Calu3 (cell line): ENCODE measurements at regions not wholly inside any gene's neighbourhood (a gene's known extent, or its start where the extent isn't known, plus 50 kb on each side); places are given as distances from the start of the nearest gene placed in this dataset.

Experiments used
- BruUV-seq: library from RNA; stranded (reverse); fragments of 400-500 nt; replicated peaks from 2 replicates; lab custom pipeline; 2021; lab: Mats Ljungman, UMichigan
- CTCF ChIA-PET: fragments of 300-600 bp; sonication (Branson Sonifier 250); formaldehyde crosslinking; loops from one replicate; lab custom pipeline; 2022; ENCODE audit warnings: antibody characterized with exemption; lab: Charles Lee
- DNase-seq: peaks from one replicate; pipeline ENCODE4 v3.0.0; 2022
- H3K27ac Mint-ChIP-seq: one replicate; pipeline ENCODE4 v1.8.0; 2022; ENCODE audit warnings: mixed read lengths; ENCODE audit not compliant: unreplicated experiment
- H3K27me3 Mint-ChIP-seq: one replicate; pipeline ENCODE4 v1.8.0; 2022; ENCODE audit warnings: mixed read lengths; ENCODE audit not compliant: unreplicated experiment
- H3K36me3 Mint-ChIP-seq: one replicate; pipeline ENCODE4 v1.8.0; 2022; ENCODE audit warnings: mild to moderate bottlenecking, moderate library complexity, mixed read lengths; ENCODE audit not compliant: insufficient read depth, unreplicated experiment
- H3K4me1 Mint-ChIP-seq: one replicate; pipeline ENCODE4 v1.8.0; 2022; ENCODE audit warnings: mild to moderate bottlenecking, low read depth, mixed read lengths; ENCODE audit not compliant: unreplicated experiment
- H3K4me3 Mint-ChIP-seq: one replicate; pipeline ENCODE4 v1.8.0; 2022; ENCODE audit warnings: mild to moderate bottlenecking, low read depth, moderate library complexity, mixed read lengths; ENCODE audit not compliant: unreplicated experiment
- H3K9me3 Mint-ChIP-seq: one replicate; pipeline ENCODE4 v1.8.0; 2022; ENCODE audit warnings: low read depth, mixed read lengths; ENCODE audit not compliant: unreplicated experiment
- intact Hi-C: fragments of 100-400 bp; cut with micrococcal nuclease; formaldehyde crosslinking; loops from one replicate; pipeline ENCODE4 v1.10.0; 2022; ENCODE audit not compliant: unreplicated experiment
- TF ChIP-seq, protein P1 (sequence below): fragments of 200-600 bp; IDR thresholded peaks from one replicate; pipeline ENCODE4 v1.8.0; 2022; ENCODE audit warnings: antibody characterized with exemption; ENCODE audit not compliant: unreplicated experiment

GRCh38 chr2:137748533-137748932, 215.7 kb upstream of the HNMT start:
- Mint-ChIP-seq H3K9me3 (peaks cover 6% of the 10 kb centered on the region), H3K4me1 (no peaks in the 10 kb centered on the region), H3K36me3 (no peaks in the 10 kb centered on the region), H3K4me3 (no peak overlapping the region), H3K27me3 (no peaks in the 10 kb centered on the region), H3K27ac (no peak overlapping the region)
- TF ChIP-seq, protein P1, sequence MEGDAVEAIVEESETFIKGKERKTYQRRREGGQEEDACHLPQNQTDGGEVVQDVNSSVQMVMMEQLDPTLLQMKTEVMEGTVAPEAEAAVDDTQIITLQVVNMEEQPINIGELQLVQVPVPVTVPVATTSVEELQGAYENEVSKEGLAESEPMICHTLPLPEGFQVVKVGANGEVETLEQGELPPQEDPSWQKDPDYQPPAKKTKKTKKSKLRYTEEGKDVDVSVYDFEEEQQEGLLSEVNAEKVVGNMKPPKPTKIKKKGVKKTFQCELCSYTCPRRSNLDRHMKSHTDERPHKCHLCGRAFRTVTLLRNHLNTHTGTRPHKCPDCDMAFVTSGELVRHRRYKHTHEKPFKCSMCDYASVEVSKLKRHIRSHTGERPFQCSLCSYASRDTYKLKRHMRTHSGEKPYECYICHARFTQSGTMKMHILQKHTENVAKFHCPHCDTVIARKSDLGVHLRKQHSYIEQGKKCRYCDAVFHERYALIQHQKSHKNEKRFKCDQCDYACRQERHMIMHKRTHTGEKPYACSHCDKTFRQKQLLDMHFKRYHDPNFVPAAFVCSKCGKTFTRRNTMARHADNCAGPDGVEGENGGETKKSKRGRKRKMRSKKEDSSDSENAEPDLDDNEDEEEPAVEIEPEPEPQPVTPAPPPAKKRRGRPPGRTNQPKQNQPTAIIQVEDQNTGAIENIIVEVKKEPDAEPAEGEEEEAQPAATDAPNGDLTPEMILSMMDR: no peak
- intact Hi-C loops: no loop called here
- no TSS peak for BruUV-seq
- CTCF ChIA-PET: no interaction called here
- DNase-seq: no peak

- Mint-ChIP-seq H3K9me3 (peaks cover 3% of the 10 kb centered on the region), H3K4me1 (no peaks in the 10 kb centered on the region), H3K36me3 (no peaks in the 10 kb centered on the region), H3K27ac (no peak overlapping the region), H3K4me3 (no peak overlapping the region), H3K27me3 (no peaks in the 10 kb centered on the region)
- BruUV-seq: no TSS peak
- TF ChIP-seq, protein P1: no peak
- intact Hi-C loops: no loop called here
- DNase-seq: no peak
- CTCF ChIA-PET: interaction anchor here (1.1 kb wide), 1 partner anchor 9 kb away, joined by 3 read pairs; no protein-coding TSS in a partner anchor
Observed at GRCh38 chr2:137764646-137765045, 199.6 kb upstream of the HNMT start.

DNA sequence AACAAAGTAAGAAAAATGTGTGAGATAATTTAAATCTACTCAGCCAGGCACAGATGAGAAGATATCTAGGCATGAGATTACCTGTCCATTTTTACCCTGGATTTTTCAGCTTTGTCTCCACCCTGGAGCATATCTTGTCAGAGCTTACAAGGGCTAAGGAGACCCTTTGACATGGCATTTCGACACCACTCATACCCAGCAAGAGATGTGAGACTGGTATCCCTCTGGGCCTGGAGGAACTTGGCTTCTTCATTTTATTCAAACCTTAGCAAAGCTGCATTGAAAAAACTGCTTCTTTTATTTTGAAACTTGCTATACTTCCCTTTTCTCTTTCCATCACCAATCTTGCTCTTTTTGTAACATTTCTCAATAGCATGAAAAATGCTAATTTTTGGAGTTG, 194.9 kb upstream of the HNMT start:
- TF ChIP-seq, protein P1: no peak
- Mint-ChIP-seq H3K9me3 (peaks cover 3% of the 10 kb centered on the region), H3K4me1 (no peaks in the 10 kb centered on the region), H3K36me3 (no peaks in the 10 kb centered on the region), H3K27ac (no peak overlapping the region), H3K4me3 (no peak overlapping the region), H3K27me3 (no peaks in the 10 kb centered on the region)
- CTCF ChIA-PET: no interaction called here
- no TSS peak for BruUV-seq
- intact Hi-C loops: no loop called here
- no peak for DNase-seq

DNA sequence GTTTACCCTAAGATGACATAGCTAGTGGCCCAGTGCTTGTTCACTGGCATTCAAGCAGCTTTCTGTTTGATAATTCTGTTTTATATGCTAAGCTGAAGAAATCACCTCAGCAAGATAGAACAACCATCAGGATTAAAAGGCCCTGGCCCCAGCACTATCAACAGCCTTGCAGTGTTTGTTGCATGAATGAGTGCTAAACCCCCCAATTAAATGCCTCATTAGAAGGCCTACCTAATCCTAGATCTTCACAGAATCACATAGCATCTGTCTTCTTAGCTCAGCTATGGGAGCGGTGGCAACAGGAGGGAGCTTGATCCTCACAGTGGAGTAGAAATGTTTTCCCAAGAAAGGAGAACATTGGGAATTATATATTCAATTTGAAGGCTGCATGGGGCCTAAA, 194.1 kb upstream of the HNMT start:
- no peaks in the 10 kb centered on the region for H3K27me3 Mint-ChIP-seq
- no peak overlapping the region for H3K4me3 Mint-ChIP-seq
- CTCF ChIA-PET: no interaction called here
- H3K9me3 Mint-ChIP-seq: peaks cover 5% of the 10 kb centered on the region
- intact Hi-C loops: no loop called here
- TF ChIP-seq, protein P1: no peak
- no TSS peak for BruUV-seq
- H3K27ac Mint-ChIP-seq: no peak overlapping the region
- no peaks in the 10 kb centered on the region for H3K36me3 Mint-ChIP-seq
- DNase-seq: no peak
- no peaks in the 10 kb centered on the region for H3K4me1 Mint-ChIP-seq
